HG03575 (cell line): ENCODE measurements at regions not wholly inside any gene's neighbourhood (a gene's known extent, or its start where the extent isn't known, plus 50 kb on each side); places are given as distances from the start of the nearest gene placed in this dataset.

ENCODE experiments used
- ATAC-seq: cut with Tn5 transposase; IDR thresholded peaks from one replicate; pipeline ENCODE4 v1.9.1; 2021; ENCODE audit not compliant: unreplicated experiment, insufficient number of reproducible peaks, low FRiP score; ENCODE audit errors: extremely low read depth

DNA sequence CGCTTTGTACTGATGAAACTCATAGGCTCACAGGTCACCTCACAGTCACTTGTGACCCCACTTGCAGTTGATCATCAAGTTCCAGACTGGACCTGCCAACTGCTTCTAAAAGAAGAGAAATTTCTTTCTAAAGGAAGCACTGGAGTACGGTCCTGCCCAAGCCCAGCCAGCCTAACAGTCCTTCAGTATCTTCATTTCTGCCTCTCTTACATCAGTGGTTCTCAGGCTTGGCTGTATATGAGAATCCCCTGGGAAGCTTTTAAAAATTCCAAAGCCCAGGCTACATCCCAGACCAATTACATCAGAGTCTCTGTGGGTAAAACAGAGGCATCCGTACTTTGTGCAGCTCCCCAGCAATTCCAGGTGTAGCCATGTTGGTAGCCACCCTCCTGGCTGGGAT, 282.1 kb downstream of the NFIB start:
- no peak for ATAC-seq

DNA sequence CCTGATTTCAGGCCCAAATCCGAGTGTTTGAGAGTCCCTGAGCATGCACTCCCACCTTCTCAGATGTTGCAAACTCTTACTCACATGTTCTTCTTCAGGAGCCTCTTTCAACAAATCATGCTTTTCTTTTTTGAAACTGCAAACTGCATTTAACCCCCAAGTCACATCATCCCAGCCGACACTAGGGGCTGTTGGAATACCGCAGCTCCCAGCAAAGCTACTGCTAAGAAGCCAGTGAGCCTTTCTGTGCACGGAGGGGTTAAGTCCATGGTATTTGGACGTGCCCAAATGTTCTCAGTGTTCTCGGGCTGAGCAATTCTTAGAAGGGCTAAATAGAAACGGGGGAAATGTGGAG, 282.9 kb downstream of the NFIB start:
- ATAC-seq = no peak

DNA sequence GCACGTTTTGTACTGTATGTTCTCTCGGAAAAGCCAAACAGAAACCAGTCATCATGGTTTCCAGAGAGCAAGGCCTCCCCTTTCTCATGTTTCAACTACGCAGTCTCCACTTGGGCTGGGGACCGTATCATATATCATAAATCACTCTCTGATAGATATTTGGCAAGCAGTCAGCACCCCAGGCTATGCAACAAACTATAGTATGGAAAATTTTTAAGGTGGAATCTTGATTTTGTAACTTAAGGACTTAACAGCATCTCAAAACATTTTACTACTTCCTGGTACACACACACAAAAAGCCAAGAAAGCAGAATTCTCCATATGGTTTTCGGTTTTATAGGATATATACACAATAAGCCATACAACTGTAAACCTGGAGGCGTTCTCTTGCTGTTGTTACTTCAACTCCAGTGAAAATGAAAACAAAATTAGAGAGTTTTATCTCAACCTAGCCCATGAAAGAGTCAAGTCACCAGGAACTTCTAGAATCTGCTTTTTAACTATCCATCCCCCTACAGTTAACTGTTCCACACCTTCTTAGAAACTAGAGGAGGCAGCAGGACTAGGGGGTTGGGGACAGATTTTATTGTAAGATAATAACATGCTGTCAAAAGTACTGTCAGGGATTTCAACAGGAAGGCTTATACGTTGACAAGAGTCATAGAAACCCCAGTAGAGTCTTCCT, 283.4 kb downstream of the NFIB start:
- no peak for ATAC-seq

DNA sequence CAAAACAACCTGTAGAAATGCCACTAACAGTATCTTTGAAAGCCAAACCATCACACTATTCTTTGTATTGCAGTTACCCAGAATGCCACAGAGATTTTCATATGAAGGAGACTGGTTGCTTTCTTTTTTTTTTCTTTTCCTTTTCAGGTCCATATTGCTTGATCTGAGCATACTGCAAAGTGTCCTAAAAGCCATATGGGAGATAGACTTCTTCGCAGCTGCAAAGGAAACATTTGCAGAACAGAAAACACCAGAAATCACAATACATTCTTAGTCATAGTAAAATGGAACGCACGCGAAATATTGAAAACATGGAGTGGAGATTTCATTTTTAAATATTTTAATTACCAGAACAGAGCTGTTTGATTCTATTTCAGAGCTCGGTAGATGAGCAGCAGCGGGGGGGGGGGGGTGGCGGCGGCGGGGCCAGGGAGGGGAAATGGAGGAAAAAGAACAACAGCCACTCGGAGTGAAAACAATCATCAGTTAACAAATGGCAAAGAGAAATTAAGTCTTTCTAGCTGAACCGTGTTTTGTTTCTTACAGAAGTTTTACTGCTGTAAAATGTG, 284.1 kb downstream of the NFIB start:
- no peak for ATAC-seq

DNA sequence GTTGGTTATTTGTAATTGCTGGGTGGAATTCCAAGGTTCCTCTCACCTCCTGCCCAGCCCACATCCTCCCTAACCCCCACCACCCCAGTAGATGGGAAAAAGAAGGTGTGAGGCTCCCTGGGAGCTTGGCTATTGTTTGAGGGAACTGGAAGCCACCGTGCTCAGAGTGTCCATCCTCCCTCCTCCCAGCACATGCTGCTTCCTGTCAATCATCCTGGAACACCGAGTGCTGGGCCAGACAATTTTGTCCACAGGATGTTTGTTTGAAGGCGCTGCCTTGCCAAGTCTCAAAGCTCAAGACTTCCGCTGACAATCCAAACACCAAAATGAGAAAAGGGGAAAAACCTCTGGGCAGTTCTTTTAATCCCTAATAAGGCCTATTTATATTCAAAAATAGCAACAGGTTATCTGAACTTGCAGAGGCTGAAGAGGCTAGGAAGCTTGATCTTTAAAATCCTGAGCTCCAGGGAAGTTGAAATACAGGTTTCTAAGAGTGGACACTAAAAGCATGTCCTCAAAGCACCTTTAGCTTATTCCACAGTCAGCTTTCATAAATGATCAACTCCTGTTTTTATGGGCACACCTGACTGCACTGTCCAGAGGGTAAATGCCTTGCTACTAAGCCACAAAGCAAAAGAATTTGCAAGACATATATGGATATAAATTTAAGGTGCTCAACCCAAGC, 286.7 kb downstream of the NFIB start:
- ATAC-seq = no peak

DNA sequence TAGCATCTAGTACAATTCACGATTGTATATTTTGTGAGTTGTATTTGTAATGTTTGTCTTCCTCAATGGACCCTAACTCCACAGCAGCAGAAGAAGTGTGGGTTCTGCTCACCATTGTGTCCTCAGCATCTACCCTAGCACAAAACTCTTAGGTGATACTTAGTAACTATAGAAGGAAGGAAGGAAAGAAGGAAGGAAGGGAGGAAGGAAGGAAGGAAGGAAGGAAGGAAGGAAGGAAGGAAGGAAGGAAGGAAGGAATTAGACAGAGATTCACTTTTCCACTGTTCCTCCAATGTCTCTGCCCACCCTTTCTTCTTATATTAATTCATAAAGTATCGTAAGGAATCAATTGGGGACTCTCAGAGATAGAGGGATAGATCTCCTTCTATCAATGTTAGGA, 288.2 kb downstream of the NFIB start:
- no peak for ATAC-seq

DNA sequence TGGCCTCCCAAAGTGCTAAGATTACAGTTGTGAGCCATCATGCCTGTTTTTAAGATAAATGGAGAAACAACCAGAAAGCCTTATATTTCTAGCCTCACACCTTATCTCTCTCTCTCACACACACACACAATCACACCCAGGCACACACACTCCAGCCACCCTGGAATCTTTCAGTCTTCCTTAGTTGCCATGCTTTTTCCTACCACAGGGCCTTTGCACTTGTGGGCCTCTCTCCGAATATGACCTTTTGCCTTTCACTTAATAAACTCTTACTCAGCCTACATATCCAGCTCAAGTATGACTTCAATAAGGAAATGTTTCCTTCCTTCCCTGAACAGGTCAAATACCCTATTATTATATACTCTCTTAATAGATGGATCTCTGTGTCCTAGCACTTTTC, 290.7 kb downstream of the NFIB start:
- ATAC-seq = no peak

DNA sequence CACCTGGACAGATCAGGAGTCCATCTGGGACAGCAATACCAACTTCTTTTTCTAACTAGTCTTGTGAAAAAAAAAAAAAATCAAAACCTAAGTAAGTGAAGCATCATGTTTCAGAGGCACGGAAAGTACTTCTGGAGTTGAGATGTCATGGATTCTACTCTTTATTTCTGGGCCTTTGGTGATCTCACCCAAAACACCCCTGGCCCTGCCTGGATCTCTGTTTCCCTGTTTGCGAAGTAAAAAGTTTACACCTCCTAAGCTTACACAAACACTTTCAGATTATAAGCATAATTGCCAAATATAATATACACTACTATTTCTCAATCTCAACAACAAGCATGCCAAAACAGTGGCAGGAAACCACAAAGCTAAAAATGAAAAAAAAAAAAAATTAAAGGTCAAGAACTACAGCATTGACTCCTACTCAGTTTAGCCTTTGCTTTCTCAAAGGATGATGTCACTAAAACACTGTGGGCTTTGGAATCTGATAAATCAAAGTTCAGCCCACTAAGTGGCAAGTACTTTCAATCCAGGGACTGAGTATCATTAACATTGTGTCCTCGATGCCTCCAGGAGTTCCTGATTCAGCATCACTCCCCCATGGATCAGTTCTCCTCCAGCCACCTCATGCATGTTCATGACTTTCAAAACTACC, 291.9 kb downstream of the NFIB start:
- ATAC-seq = no peak

DNA sequence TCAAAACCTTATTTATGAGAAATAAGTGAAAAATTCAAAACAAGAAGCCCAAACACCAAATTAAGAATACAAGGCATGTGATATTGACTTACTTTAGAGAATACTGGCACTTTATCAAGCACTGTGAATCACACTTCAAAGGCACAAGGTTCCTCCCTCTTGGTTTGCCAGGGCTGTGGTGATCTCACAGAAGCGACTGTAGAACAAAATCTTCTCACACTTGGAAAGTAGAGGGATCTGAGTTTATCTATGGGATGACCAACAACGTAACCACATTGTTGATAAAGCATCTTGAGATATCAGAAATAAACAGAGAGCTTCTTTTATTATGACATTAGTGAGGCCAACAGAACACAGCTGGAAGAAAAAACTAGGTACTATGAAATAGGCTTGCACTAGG, 295.9 kb downstream of the NFIB start:
- ATAC-seq = no peak

DNA sequence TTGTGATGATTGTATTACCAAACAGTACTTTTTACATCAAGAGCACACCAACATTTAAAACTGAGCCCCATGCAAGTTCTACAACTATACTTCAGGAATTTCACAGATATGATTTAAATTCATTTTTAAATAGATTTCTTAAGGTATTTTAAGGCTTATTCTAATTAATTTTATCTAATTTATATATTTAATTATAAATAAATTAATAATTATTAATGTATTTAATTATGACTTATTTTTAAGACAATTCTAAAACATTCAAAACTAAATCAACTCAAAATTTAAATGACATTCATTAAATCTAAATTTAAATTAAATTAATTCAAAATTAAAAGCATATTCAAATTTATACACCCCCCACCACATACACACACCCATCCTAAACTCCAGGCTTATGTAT, 299.2 kb downstream of the NFIB start:
- no peak for ATAC-seq

DNA sequence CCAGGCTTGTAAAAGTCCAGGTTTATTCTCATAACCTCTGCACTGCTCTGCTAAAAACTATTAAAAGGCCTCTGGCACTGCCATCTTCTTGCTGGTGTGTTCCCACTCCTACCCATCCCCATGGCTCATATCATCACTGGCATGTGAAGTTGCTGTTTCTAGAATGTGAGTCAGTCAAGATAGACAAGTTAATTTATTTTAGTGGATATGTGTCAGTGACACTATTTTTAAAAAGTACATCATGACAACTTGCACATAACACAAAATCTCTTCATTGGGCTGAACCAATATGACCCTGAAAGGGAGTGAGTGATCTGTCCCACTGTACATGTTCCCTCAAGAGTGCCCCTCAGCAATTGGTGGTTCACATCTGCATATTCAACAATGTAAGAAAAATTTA, 299.7 kb downstream of the NFIB start:
- ATAC-seq = no peak

DNA sequence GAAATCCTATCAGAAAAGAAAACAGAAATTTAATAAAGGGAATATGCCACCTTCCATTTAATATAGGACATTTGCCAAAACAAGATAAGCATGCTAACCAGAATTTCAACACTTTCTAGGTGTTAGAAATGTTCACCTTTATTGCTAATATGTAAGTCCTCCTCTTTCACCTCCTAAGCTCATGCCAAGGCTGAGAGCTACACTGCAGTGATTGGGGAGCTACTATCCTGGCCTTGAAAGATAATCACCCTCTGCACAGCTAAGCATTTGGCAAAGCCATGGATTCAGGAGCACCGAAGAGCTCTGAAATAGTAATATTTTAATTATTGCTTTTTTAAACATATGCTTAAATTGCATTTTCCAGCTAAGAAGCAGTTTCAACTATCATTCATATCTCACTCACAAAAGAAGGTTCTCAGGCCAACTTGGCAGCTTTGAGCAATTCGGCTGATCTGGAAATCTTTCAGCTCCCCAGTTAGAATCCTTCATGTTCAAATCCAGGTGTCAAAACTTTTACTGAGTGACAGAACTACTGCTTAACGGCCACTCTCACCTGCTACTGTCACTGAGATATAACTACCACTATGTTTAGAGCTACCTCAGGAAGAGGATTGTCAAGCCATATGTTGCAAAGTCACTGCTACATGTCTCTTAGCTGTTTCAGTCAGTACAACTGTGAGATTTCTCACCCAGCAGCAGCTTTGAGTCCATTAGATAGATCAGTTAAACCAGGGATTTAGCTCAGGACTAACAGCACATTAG, 302.0 kb downstream of the NFIB start:
- no peak for ATAC-seq

DNA sequence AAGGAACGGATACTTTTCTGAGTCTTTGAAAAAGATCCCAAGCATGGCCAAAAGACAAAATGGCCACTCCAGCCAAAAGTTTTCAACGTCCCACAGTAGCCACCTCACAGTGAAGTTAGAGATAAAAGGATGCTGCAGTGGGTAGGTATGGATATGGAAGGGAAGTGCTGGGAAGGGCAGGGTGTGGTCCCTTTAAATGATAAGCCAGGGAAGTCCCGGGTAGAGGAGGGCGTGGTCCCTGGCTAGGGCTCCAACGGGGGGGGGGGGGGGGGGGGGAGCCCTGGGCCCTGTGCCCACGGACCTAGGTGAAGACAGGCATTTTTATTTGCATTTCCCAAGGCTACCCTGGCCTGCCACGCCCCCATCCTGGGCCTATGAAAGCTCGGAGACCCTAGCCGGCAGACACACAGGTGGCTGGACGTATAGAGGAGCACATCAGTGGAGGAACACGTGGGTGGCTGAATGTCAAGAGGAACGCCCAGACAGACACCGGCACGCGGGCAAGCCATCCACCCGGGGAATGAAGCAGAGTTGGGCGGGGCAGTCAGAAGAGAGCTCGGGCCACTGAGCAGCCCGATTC, 306.7 kb downstream of the NFIB start:
- no peak for ATAC-seq

DNA sequence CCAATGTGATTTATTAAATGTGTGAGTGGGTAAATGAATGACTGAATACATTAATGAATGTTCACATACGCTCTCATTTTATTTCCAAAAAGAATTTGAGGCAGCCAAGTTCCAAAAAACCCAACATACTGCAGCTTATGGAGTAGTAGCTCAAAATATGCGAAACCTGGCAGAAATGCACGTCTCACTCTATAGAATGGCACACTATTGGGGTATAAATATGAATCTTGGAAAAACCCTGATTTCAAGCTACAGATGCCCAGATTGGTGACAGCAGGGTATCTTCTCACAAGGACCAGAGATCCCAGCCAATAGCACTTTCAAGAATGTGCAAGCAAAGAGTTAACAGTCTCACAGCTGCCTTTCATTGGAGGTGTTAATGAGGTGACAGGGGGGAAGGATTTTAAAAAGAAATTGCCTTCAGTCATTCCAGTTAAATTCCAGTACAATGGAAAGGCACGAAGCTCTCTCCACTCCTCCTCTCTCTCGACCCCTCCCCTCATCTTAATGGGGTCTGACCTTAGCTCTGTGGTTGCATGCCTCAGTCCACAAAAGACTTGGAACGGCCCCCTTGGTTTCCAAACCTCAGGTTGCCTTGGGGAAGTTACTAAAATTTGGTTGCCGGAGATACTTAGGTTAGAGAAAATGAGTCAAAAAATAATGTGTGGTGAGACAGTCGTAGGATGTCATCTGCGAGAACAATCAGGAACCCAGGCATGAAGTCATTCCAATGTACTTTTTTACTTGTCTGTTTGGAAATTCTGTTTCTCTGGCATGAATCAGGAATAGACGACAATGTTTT, 307.4 kb downstream of the NFIB start:
- no peak for ATAC-seq

DNA sequence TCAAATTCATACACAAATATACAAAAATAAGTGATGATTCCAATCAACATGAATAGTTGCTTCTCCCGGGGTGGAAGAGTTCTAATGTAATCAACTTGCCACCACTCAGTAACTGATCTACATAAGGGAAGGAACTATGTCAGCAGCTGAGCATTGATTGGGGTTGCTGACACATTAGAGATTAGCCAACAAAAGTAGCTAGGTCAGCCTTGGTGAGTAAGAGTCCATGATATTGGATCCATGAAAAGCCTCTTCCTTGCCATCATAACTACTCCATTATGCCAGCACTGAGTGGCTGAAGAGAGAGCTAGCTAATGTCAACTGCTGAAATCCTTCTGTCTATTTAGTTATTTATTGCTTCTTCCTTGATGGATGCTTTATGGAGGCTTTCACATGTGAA, 309.8 kb downstream of the NFIB start:
- no peak for ATAC-seq

DNA sequence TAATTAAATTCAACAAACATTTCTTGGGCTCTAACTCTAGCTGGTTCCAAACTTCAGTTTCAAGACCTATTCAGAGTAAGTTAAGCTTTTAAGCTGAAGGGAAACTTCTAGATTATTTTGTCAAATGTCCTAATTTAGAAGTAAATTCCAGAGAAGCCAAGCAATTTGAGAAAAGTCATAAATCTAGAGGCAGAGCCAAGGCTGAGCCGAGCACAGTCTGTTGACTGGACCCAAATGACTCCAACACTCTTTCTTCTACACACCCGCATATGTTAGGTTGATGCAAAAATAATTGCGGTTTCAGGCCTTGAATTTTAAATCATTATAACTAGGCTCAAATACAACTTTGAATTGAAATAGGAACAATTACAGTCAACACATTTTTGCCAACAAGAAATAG, 319.7 kb downstream of the NFIB start:
- no peak for ATAC-seq

DNA sequence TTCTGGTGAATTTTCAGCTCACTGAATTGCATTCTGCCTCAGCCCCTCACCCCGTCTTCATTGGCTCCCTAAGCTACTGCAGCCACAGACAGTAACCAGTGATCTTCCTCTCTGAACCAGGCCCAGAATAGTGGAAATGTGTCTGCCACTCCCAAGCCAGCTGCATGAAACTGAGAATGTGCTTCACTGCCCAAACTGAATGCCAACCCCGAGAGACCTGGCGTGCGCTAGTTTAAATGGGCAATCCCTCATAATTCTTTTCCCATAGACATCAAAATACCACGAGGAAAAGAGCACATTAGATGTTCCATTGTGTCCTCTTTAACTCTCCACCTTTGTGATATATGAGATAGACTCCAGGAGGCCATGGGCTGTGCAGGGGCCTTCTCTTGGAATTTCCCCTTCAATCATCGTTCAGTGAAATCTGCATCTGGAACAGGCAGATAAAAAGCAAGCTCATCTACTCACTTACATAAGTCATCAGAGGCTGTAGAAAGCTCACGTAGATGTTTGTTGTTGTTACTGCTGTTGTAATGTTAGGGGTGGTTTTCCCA, 320.2 kb downstream of the NFIB start:
- no peak for ATAC-seq
